ENCODE measurements at regions not wholly inside any gene's neighbourhood (a gene's known extent, or its start where the extent isn't known, plus 50 kb on each side); places are given as distances from the start of the nearest gene placed in this dataset.

DNA sequence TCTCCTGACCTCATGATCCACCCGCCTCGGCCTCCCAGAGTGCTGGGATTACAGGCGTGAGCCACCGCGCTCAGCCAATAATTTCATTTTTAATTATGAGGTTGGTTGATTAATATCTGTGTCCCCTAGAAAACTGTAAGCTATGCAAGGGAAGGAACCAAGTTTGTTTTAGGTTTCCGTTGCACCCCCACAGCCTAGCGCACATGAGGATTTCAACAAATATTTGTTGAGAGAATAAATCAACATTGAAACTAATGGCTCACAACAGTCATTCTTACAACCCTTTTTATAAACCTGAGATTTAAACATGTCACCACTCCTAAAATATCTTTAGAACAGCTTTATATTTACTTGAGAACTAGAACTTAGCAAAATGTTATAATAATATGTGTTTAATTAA, 114.0 kb upstream of the CARMIL1 start:
- H3K18ac ChIP-seq (ENCODE audit: low read length) = no peak overlapping the region
- no peak overlapping the region for H3K56ac ChIP-seq (ENCODE audit: low read length)
- H3K4me2 ChIP-seq (ENCODE audit: low read length) = no peak overlapping the region
- H3K4ac ChIP-seq (ENCODE audit: low read depth, low read length) = no peak overlapping the region
- DNase-seq = no peak
- no peak overlapping the region for H4K8ac ChIP-seq (ENCODE audit: low read depth, low read length)
- H4K5ac ChIP-seq (ENCODE audit: low read length) = no peak overlapping the region
- no peaks in the 10 kb centered on the region for H3K36me3 ChIP-seq (ENCODE audit: control insufficient read depth, insufficient read depth, low read length)
- H3K23ac ChIP-seq (ENCODE audit: low read length) = no peak overlapping the region
- H2BK5ac ChIP-seq (ENCODE audit: low read length) = no peak overlapping the region
- no peak overlapping the region for H3K4me3 ChIP-seq (ENCODE audit: low read length)
- H3K79me2 ChIP-seq (ENCODE audit: control insufficient read depth, insufficient read depth, low read length) = no peaks in the 10 kb centered on the region
- H3K79me1 ChIP-seq (ENCODE audit: low read length) = no peaks in the 10 kb centered on the region
- H2BK120ac ChIP-seq (ENCODE audit: low read depth, low read length) = no peak overlapping the region
- WGBS (ENCODE audit: extremely low coverage, insufficient coverage, low lambda C conversion rate) = no CpG with 5 or more reads among the region's 7 CpGs
- H3K4me1 ChIP-seq (ENCODE audit: control insufficient read depth, low read depth, low read length) = no peaks in the 10 kb centered on the region
- no peak overlapping the region for H2BK15ac ChIP-seq (replicated peaks; ENCODE audit: low read depth)
- H3K27me3 ChIP-seq (ENCODE audit: insufficient read depth, low read length, poor library complexity) = no peaks in the 10 kb centered on the region
- no peak overlapping the region for H3K27ac ChIP-seq (ENCODE audit: low read depth, low read length)
- no peak overlapping the region for H3K9ac ChIP-seq (ENCODE audit: low read length)
- no peak overlapping the region for H2AK5ac ChIP-seq (ENCODE audit: low read length)

DNA sequence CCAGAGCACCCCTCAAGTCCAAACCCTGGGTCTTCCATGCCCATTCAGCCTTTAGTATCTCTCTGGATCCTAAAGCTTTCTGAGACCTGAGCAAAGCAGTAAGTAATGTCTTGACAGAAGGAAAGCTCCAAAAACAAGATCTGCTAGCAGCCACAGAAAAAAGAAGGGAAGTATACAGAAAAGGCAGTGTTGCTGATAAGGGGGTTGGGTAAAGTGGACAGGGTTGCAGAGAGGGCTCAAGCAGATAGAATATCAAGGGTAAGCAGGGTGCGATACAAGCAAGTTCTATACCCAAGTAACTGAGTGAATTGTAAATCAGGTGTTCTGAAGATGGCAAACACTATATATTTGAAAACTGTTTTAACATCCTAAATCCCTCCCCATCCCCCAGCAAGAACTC, 113.4 kb upstream of the CARMIL1 start:
- no peak overlapping the region for H2BK5ac ChIP-seq (ENCODE audit: low read length)
- H3K4me1 ChIP-seq (ENCODE audit: control insufficient read depth, low read depth, low read length) = no peaks in the 10 kb centered on the region
- no peaks in the 10 kb centered on the region for H3K79me1 ChIP-seq (ENCODE audit: low read length)
- no peaks in the 10 kb centered on the region for H3K79me2 ChIP-seq (ENCODE audit: control insufficient read depth, insufficient read depth, low read length)
- H3K56ac ChIP-seq (ENCODE audit: low read length) = no peak overlapping the region
- H3K9ac ChIP-seq (ENCODE audit: low read length) = no peak overlapping the region
- H3K36me3 ChIP-seq (ENCODE audit: control insufficient read depth, insufficient read depth, low read length) = no peaks in the 10 kb centered on the region
- no peak overlapping the region for H2BK120ac ChIP-seq (ENCODE audit: low read depth, low read length)
- H3K4ac ChIP-seq (ENCODE audit: low read depth, low read length) = no peak overlapping the region
- no peak overlapping the region for H3K23ac ChIP-seq (ENCODE audit: low read length)
- WGBS (ENCODE audit: extremely low coverage, insufficient coverage, low lambda C conversion rate) = no CpG with 5 or more reads among the region's 1 CpG
- H4K5ac ChIP-seq (ENCODE audit: low read length) = no peak overlapping the region
- no peak overlapping the region for H2BK15ac ChIP-seq (replicated peaks; ENCODE audit: low read depth)
- DNase-seq = no peak
- no peak overlapping the region for H3K4me2 ChIP-seq (ENCODE audit: low read length)
- H3K4me3 ChIP-seq (ENCODE audit: low read length) = no peak overlapping the region
- H4K8ac ChIP-seq (ENCODE audit: low read depth, low read length) = no peak overlapping the region
- no peaks in the 10 kb centered on the region for H3K27me3 ChIP-seq (ENCODE audit: insufficient read depth, low read length, poor library complexity)
- no peak overlapping the region for H3K18ac ChIP-seq (ENCODE audit: low read length)
- H2AK5ac ChIP-seq (ENCODE audit: low read length) = no peak overlapping the region
- no peak overlapping the region for H3K27ac ChIP-seq (ENCODE audit: low read depth, low read length)

DNA sequence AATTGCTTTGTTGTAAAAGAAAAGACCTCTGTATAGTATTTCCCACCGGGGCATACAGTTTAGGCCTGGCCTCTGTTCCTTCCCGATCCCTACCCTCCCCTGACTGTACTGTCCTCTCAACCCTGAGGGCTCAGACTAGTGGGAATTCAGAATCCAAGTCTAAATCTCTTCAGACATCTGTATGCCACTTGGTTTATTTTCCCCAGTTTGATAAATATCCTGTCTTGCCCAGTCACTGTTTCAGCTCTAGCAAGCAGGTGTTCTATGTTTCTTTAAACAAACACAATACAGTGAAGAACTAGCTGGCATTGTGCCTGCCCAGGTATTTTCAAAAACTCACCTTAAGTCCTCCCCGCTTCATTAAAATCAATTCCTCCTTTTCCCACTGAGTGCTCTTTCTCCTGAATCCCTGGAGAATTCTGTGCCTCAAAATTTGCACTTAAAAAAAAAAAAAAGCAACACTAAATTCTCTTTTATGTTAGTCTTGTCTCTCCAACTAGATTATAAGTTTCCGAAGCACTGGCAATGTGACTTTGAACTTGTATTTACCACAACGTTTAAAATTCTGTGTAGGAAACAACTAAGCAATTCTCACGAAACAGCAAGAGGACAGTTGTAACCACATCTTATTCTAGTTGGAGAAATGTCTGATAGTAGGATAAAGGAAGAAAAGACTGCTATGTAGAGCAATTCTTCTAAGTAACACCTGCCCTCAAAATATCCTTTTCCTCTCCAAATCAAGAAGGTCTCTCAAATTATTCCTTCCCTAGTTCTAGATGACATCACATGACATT, 112.0 kb upstream of the CARMIL1 start:
- Histone ChIP-seq H3K4me1 (ENCODE audit: control insufficient read depth, low read depth, low read length) (no peaks in the 10 kb centered on the region), H2AK5ac (ENCODE audit: low read length) (no peak overlapping the region), H3K23ac (ENCODE audit: low read length) (no peak overlapping the region), H3K4me2 (ENCODE audit: low read length) (no peak overlapping the region), H3K36me3 (ENCODE audit: control insufficient read depth, insufficient read depth, low read length) (no peaks in the 10 kb centered on the region), H3K79me2 (ENCODE audit: control insufficient read depth, insufficient read depth, low read length) (no peaks in the 10 kb centered on the region), H3K79me1 (ENCODE audit: low read length) (no peaks in the 10 kb centered on the region), H3K4ac (ENCODE audit: low read depth, low read length) (no peak overlapping the region), H3K56ac (ENCODE audit: low read length) (no peak overlapping the region), H2BK120ac (ENCODE audit: low read depth, low read length) (no peak overlapping the region), H3K27ac (ENCODE audit: low read depth, low read length) (no peak overlapping the region), H4K5ac (ENCODE audit: low read length) (no peak overlapping the region), H2BK5ac (ENCODE audit: low read length) (no peak overlapping the region), H3K27me3 (ENCODE audit: insufficient read depth, low read length, poor library complexity) (no peaks in the 10 kb centered on the region), H3K18ac (ENCODE audit: low read length) (no peak overlapping the region), H3K4me3 (ENCODE audit: low read length) (no peak overlapping the region), H3K9ac (ENCODE audit: low read length) (no peak overlapping the region), H4K8ac (ENCODE audit: low read depth, low read length) (no peak overlapping the region), H2BK15ac (replicated peaks; ENCODE audit: low read depth) (no peak overlapping the region)
- no peak for DNase-seq
- WGBS (ENCODE audit: extremely low coverage, insufficient coverage, low lambda C conversion rate) = no CpG with 5 or more reads among the region's 6 CpGs

GRCh38 chr6:25167961-25168360, 111.2 kb upstream of the CARMIL1 start:
- no CpG with 5 or more reads among the region's 1 CpG for WGBS (ENCODE audit: extremely low coverage, insufficient coverage, low lambda C conversion rate)
- H3K9ac ChIP-seq (ENCODE audit: low read length) = no peak overlapping the region
- no peak overlapping the region for H2BK5ac ChIP-seq (ENCODE audit: low read length)
- H3K4me1 ChIP-seq (ENCODE audit: control insufficient read depth, low read depth, low read length) = no peaks in the 10 kb centered on the region
- no peak overlapping the region for H4K8ac ChIP-seq (ENCODE audit: low read depth, low read length)
- no peak overlapping the region for H3K4ac ChIP-seq (ENCODE audit: low read depth, low read length)
- H3K4me2 ChIP-seq (ENCODE audit: low read length) = no peak overlapping the region
- H4K5ac ChIP-seq (ENCODE audit: low read length) = no peak overlapping the region
- no peak overlapping the region for H3K27ac ChIP-seq (ENCODE audit: low read depth, low read length)
- H3K27me3 ChIP-seq (ENCODE audit: insufficient read depth, low read length, poor library complexity) = no peaks in the 10 kb centered on the region
- no peaks in the 10 kb centered on the region for H3K36me3 ChIP-seq (ENCODE audit: control insufficient read depth, insufficient read depth, low read length)
- H2AK5ac ChIP-seq (ENCODE audit: low read length) = no peak overlapping the region
- no peak overlapping the region for H3K23ac ChIP-seq (ENCODE audit: low read length)
- H3K4me3 ChIP-seq (ENCODE audit: low read length) = no peak overlapping the region
- H2BK120ac ChIP-seq (ENCODE audit: low read depth, low read length) = no peak overlapping the region
- H3K79me1 ChIP-seq (ENCODE audit: low read length) = no peaks in the 10 kb centered on the region
- no peak overlapping the region for H2BK15ac ChIP-seq (replicated peaks; ENCODE audit: low read depth)
- no peak overlapping the region for H3K56ac ChIP-seq (ENCODE audit: low read length)
- no peaks in the 10 kb centered on the region for H3K79me2 ChIP-seq (ENCODE audit: control insufficient read depth, insufficient read depth, low read length)
- H3K18ac ChIP-seq (ENCODE audit: low read length) = no peak overlapping the region
- DNase-seq = no peak

GRCh38 chr6:25168637-25169036, 110.5 kb upstream of the CARMIL1 start:
- Histone ChIP-seq H3K4ac (ENCODE audit: low read depth, low read length) (no peak overlapping the region), H3K79me1 (ENCODE audit: low read length) (no peaks in the 10 kb centered on the region), H3K79me2 (ENCODE audit: control insufficient read depth, insufficient read depth, low read length) (no peaks in the 10 kb centered on the region), H4K5ac (ENCODE audit: low read length) (no peak overlapping the region), H3K4me1 (ENCODE audit: control insufficient read depth, low read depth, low read length) (no peaks in the 10 kb centered on the region), H3K4me3 (ENCODE audit: low read length) (no peak overlapping the region), H2AK5ac (ENCODE audit: low read length) (no peak overlapping the region), H3K56ac (ENCODE audit: low read length) (no peak overlapping the region), H3K27me3 (ENCODE audit: insufficient read depth, low read length, poor library complexity) (no peaks in the 10 kb centered on the region), H3K36me3 (ENCODE audit: control insufficient read depth, insufficient read depth, low read length) (no peaks in the 10 kb centered on the region), H2BK5ac (ENCODE audit: low read length) (no peak overlapping the region), H2BK120ac (ENCODE audit: low read depth, low read length) (no peak overlapping the region), H3K9ac (ENCODE audit: low read length) (no peak overlapping the region), H4K8ac (ENCODE audit: low read depth, low read length) (no peak overlapping the region), H3K18ac (ENCODE audit: low read length) (no peak overlapping the region), H3K27ac (ENCODE audit: low read depth, low read length) (no peak overlapping the region), H3K4me2 (ENCODE audit: low read length) (no peak overlapping the region), H2BK15ac (replicated peaks; ENCODE audit: low read depth) (no peak overlapping the region), H3K23ac (ENCODE audit: low read length) (no peak overlapping the region)
- no peak for DNase-seq
- no CpG with 5 or more reads among the region's 3 CpGs for WGBS (ENCODE audit: extremely low coverage, insufficient coverage, low lambda C conversion rate)

GRCh38 chr6:25169553-25169952, 109.6 kb upstream of the CARMIL1 start:
- Histone ChIP-seq H3K23ac (ENCODE audit: low read length) (no peak overlapping the region), H3K79me2 (ENCODE audit: control insufficient read depth, insufficient read depth, low read length) (no peaks in the 10 kb centered on the region), H3K4ac (ENCODE audit: low read depth, low read length) (no peak overlapping the region), H3K27ac (ENCODE audit: low read depth, low read length) (no peak overlapping the region), H2BK15ac (replicated peaks; ENCODE audit: low read depth) (no peak overlapping the region), H3K18ac (ENCODE audit: low read length) (no peak overlapping the region), H3K4me2 (ENCODE audit: low read length) (no peak overlapping the region), H4K5ac (ENCODE audit: low read length) (no peak overlapping the region), H3K36me3 (ENCODE audit: control insufficient read depth, insufficient read depth, low read length) (no peaks in the 10 kb centered on the region), H3K4me1 (ENCODE audit: control insufficient read depth, low read depth, low read length) (no peaks in the 10 kb centered on the region), H3K9ac (ENCODE audit: low read length) (no peak overlapping the region), H4K8ac (ENCODE audit: low read depth, low read length) (no peak overlapping the region), H3K27me3 (ENCODE audit: insufficient read depth, low read length, poor library complexity) (no peaks in the 10 kb centered on the region), H2BK5ac (ENCODE audit: low read length) (no peak overlapping the region), H3K79me1 (ENCODE audit: low read length) (no peaks in the 10 kb centered on the region), H3K4me3 (ENCODE audit: low read length) (no peak overlapping the region), H2AK5ac (ENCODE audit: low read length) (no peak overlapping the region), H3K56ac (ENCODE audit: low read length) (no peak overlapping the region), H2BK120ac (ENCODE audit: low read depth, low read length) (no peak overlapping the region)
- no peak for DNase-seq
